ENCODE measurements at regions not wholly inside any gene's neighbourhood (a gene's known extent, or its start where the extent isn't known, plus 50 kb on each side); places are given as distances from the start of the nearest gene placed in this dataset.
"Not testable (repeated sequence)": the region's sequence is repeated elsewhere in the genome, so short reads cannot be mapped to it uniquely, and the experiment has no call there.

GRCh38 chr10:78419481-78420265, 386.0 kb downstream of the RPS24 start:
- DNase-seq: no peak

GRCh38 chr10:78420946-78421735, 387.5 kb downstream of the RPS24 start:
- DNase-seq: no peak

- not testable (repeated sequence) for DNase-seq
Observed at GRCh38 chr10:78424050-78424449, 390.4 kb downstream of the RPS24 start.

- DNase-seq: no peak
Observed at GRCh38 chr10:78424723-78425122, 391.1 kb downstream of the RPS24 start.

GRCh38 chr10:78426181-78426580, 392.5 kb downstream of the RPS24 start:
- DNase-seq: no peak

GRCh38 chr10:78427497-78428031, 393.9 kb downstream of the RPS24 start:
- no peak for DNase-seq

GRCh38 chr10:78428579-78428978, 394.9 kb downstream of the RPS24 start:
- DNase-seq: no peak

- DNase-seq: no peak
Observed at GRCh38 chr10:78429984-78430383, 396.3 kb downstream of the RPS24 start.

GRCh38 chr10:78432583-78432982, 398.9 kb downstream of the RPS24 start:
- no peak for DNase-seq

- DNase-seq: no peak
Observed at GRCh38 chr10:78433076-78433595, 399.5 kb downstream of the RPS24 start.

- DNase-seq: no peak
Observed at GRCh38 chr10:78433766-78434535, 400.3 kb downstream of the RPS24 start.

GRCh38 chr10:78434886-78435285, 401.2 kb downstream of the RPS24 start:
- no peak for DNase-seq

GRCh38 chr10:78435484-78436221, 402.0 kb downstream of the RPS24 start:
- DNase-seq: no peak

GRCh38 chr10:78436222-78436573, 402.5 kb downstream of the RPS24 start:
- DNase-seq: no peak

- no peak for DNase-seq
Observed at GRCh38 chr10:78436706-78437406, 403.2 kb downstream of the RPS24 start.

- DNase-seq: no peak
Observed at GRCh38 chr10:78437407-78437768, 403.7 kb downstream of the RPS24 start.

- no peak for DNase-seq
Observed at GRCh38 chr10:78437998-78438906, 404.6 kb downstream of the RPS24 start.

- no peak for DNase-seq
Observed at GRCh38 chr10:78438907-78439809, 405.5 kb downstream of the RPS24 start.

- no peak for DNase-seq
Observed at GRCh38 chr10:78441010-78441409, 407.3 kb downstream of the RPS24 start.
